GM18520 (cell line): ENCODE measurements at regions not wholly inside any gene's neighbourhood (a gene's known extent, or its start where the extent isn't known, plus 50 kb on each side); places are given as distances from the start of the nearest gene placed in this dataset.
"Not testable (repeated sequence)": the region's sequence is repeated elsewhere in the genome, so short reads cannot be mapped to it uniquely, and the experiment has no call there.

Source experiments
- ATAC-seq: cut with Tn5 transposase; IDR thresholded peaks from one replicate; pipeline ENCODE4 v1.9.1; 2021; ENCODE audit not compliant: unreplicated experiment

GRCh38 chr7:109696723-109697122, 1127.0 kb downstream of the DNAJB9 start:
- no peak for ATAC-seq

GRCh38 chr7:109699661-109700060, 1130.0 kb downstream of the DNAJB9 start:
- ATAC-seq, result no peak

GRCh38 chr7:109713366-109713765, 1143.7 kb downstream of the DNAJB9 start:
- no peak for ATAC-seq

GRCh38 chr7:109719359-109719758, 1149.7 kb downstream of the DNAJB9 start:
- ATAC-seq, result not testable (repeated sequence)

- no peak for ATAC-seq
Observed at GRCh38 chr7:109734601-109735000, 1164.9 kb downstream of the DNAJB9 start.

GRCh38 chr7:109735881-109736280, 1166.2 kb downstream of the DNAJB9 start:
- ATAC-seq, result no peak

- no peak for ATAC-seq
Observed at GRCh38 chr7:109745677-109746410, 1176.2 kb downstream of the DNAJB9 start.

- no peak for ATAC-seq
Observed at GRCh38 chr7:109751241-109751640, 1181.6 kb downstream of the DNAJB9 start.

GRCh38 chr7:109752068-109752467, 1182.4 kb downstream of the DNAJB9 start:
- ATAC-seq, result no peak

- ATAC-seq, result no peak
Observed at GRCh38 chr7:109757713-109758112, 1188.0 kb downstream of the DNAJB9 start.

GRCh38 chr7:109763611-109764010, 1193.9 kb downstream of the DNAJB9 start:
- no peak for ATAC-seq

GRCh38 chr7:109772161-109772560, 1202.5 kb downstream of the DNAJB9 start:
- ATAC-seq, result no peak

- no peak for ATAC-seq
Observed at GRCh38 chr7:109782806-109783205, 1213.1 kb downstream of the DNAJB9 start.

GRCh38 chr7:109806548-109806947, 1236.9 kb downstream of the DNAJB9 start:
- ATAC-seq, result no peak

GRCh38 chr7:109821156-109821555, 1251.5 kb downstream of the DNAJB9 start:
- no peak for ATAC-seq

GRCh38 chr7:109834851-109835250, 1256.1 kb upstream of the LRRN3 start:
- ATAC-seq, result no peak

- ATAC-seq, result no peak
Observed at GRCh38 chr7:109835577-109835976, 1255.3 kb upstream of the LRRN3 start.

GRCh38 chr7:109836016-109836415, 1254.9 kb upstream of the LRRN3 start:
- ATAC-seq, result no peak

- ATAC-seq, result no peak
Observed at GRCh38 chr7:109842386-109842785, 1248.5 kb upstream of the LRRN3 start.

- ATAC-seq, result no peak
Observed at GRCh38 chr7:109844362-109844761, 1246.6 kb upstream of the LRRN3 start.

- no peak for ATAC-seq
Observed at GRCh38 chr7:109864230-109864629, 1226.7 kb upstream of the LRRN3 start.

- ATAC-seq, result no peak
Observed at GRCh38 chr7:109868215-109868860, 1222.6 kb upstream of the LRRN3 start.

GRCh38 chr7:109873296-109873695, 1217.6 kb upstream of the LRRN3 start:
- no peak for ATAC-seq
